ENCODE measurements at regions not wholly inside any gene's neighbourhood (a gene's known extent, or its start where the extent isn't known, plus 50 kb on each side); places are given as distances from the start of the nearest gene placed in this dataset.

DNA sequence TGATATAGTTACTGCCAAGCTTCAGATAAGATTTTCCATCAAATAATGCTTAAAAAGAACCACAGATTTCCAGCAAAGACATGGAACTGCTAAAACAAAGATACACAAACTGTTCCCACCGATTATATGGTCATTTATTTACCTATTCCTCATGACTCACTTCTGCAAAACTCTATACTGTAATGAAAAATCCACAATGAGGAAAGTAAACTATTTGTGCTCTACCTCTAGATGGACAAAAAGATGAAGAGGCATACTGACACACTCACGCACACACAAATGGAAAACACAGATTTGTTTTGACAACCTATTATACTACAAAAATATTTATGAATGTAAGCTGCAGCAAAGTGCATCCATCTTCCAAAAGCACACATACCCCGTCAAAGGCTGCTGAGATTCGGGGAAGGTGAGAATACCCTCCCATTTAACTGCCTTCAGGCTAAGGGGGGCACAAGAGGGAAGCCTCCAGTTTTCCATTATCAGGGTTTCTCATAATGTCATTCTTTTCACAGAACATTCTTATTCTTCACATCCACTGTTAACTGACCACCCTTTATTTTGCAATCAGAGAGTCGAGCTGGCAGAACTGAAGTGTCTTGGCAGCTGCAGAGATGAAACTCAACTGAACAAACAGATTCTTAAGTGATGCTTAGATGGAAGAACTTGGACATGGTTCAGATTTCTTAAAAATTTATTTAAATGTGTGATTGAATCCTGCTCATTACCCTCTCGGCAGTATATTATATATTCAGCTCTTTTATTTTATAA, 115.9 kb upstream of the TANK start:
- no peak overlapping the region for H3K4me3 ChIP-seq (ENCODE audit: control insufficient read depth in 2 of 3, extremely low read depth in 1 of 3, insufficient read depth in 2 of 3, low read depth in 1 of 3, low read length in 3 of 3)
- H3K9me1 ChIP-seq (ENCODE audit: control insufficient read depth, extremely low read depth, insufficient read depth, low read length): no peaks in the 10 kb centered on the region
- dilution Hi-C loops (cut with MboI; ENCODE audit: extremely low pct_ligation_motif_present, low sequenced_read_pairs): no loop called here
- no peak overlapping the region for H3K9ac ChIP-seq (ENCODE audit: control insufficient read depth, extremely low read depth, insufficient read depth, low read length)
- TF ChIP-seq CTCF (optimal IDR thresholded peaks at IDR 0.05 in 1 of 3, IDR thresholded peaks at IDR 0.05 in 1 of 3, conservative IDR thresholded peaks at IDR 0.05 in 1 of 3; ENCODE audit: extremely low read depth in 1 of 3, insufficient read depth in 2 of 3, low read length in 3 of 3): no peak
- TF ChIP-seq EZH2 (IDR thresholded peaks at IDR 0.05; ENCODE audit: low read length): no peak
- no peak overlapping the region for H3K27ac ChIP-seq (ENCODE audit: control insufficient read depth, insufficient read depth, low read length)
- no peak for FAIRE-seq
- H3K9me3 ChIP-seq (ENCODE audit: control insufficient read depth, low read depth, low read length): no peaks in the 10 kb centered on the region
- no peak overlapping the region for H3K4me2 ChIP-seq (ENCODE audit: control insufficient read depth, extremely low read depth, insufficient read depth, low read depth, low read length)
- H3K79me2 ChIP-seq (ENCODE audit: control insufficient read depth, insufficient read depth, low read length): no peaks in the 10 kb centered on the region
- H2AFZ ChIP-seq (ENCODE audit: control insufficient read depth, low read length): no peak overlapping the region
- DNase-seq (ENCODE audit: low read depth, low spot score): no peak
- no peaks in the 10 kb centered on the region for H3K36me3 ChIP-seq (ENCODE audit: control insufficient read depth in 2 of 2, extremely low read depth in 1 of 2, insufficient read depth in 2 of 2, low read length in 2 of 2)
- peaks cover 6% of the 10 kb centered on the region for H3K4me1 ChIP-seq (ENCODE audit: control insufficient read depth, extremely low read depth, insufficient read depth, low read length)
- no peaks in the 10 kb centered on the region for H4K20me1 ChIP-seq (ENCODE audit: control insufficient read depth, extremely low read depth, insufficient read depth, low read length)
- no peaks in the 10 kb centered on the region for H3K27me3 ChIP-seq (ENCODE audit: control insufficient read depth, extremely low read depth, insufficient read depth, low read length)

DNA sequence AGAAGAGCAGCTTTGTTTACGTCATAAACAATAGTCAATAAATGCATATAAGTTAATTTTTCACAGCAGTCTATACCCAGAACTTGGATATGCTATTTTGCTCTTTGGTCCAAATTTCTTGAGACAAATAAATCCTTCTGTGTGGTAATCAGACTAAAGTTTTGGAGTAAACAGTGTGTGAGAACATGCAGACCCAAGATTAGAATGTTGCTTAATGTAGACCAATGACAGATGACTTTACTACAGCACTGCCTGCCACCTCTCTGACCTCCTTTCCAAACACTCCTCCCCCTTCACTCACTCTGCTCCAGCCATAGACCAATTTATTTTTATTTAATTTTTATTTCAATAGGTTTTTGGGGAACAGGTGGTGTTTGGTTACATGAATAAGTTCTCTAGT, 115.3 kb upstream of the TANK start:
- FAIRE-seq: no peak
- no peak overlapping the region for H2AFZ ChIP-seq (ENCODE audit: control insufficient read depth, low read length)
- H3K9ac ChIP-seq (ENCODE audit: control insufficient read depth, extremely low read depth, insufficient read depth, low read length): no peak overlapping the region
- peaks cover 6% of the 10 kb centered on the region for H3K4me1 ChIP-seq (ENCODE audit: control insufficient read depth, extremely low read depth, insufficient read depth, low read length)
- no peak for DNase-seq (ENCODE audit: low read depth, low spot score)
- H3K36me3 ChIP-seq (ENCODE audit: control insufficient read depth in 2 of 2, extremely low read depth in 1 of 2, insufficient read depth in 2 of 2, low read length in 2 of 2): no peaks in the 10 kb centered on the region
- no peak overlapping the region for H3K27ac ChIP-seq (ENCODE audit: control insufficient read depth, insufficient read depth, low read length)
- H4K20me1 ChIP-seq (ENCODE audit: control insufficient read depth, extremely low read depth, insufficient read depth, low read length): no peaks in the 10 kb centered on the region
- H3K79me2 ChIP-seq (ENCODE audit: control insufficient read depth, insufficient read depth, low read length): no peaks in the 10 kb centered on the region
- no peaks in the 10 kb centered on the region for H3K9me1 ChIP-seq (ENCODE audit: control insufficient read depth, extremely low read depth, insufficient read depth, low read length)
- H3K4me3 ChIP-seq (ENCODE audit: control insufficient read depth in 2 of 3, extremely low read depth in 1 of 3, insufficient read depth in 2 of 3, low read depth in 1 of 3, low read length in 3 of 3): no peak overlapping the region
- no peak overlapping the region for H3K4me2 ChIP-seq (ENCODE audit: control insufficient read depth, extremely low read depth, insufficient read depth, low read depth, low read length)
- H3K9me3 ChIP-seq (ENCODE audit: control insufficient read depth, low read depth, low read length): no peaks in the 10 kb centered on the region
- TF ChIP-seq EZH2 (IDR thresholded peaks at IDR 0.05; ENCODE audit: low read length) (no peak), CTCF (optimal IDR thresholded peaks at IDR 0.05 in 1 of 3, IDR thresholded peaks at IDR 0.05 in 1 of 3, conservative IDR thresholded peaks at IDR 0.05 in 1 of 3; ENCODE audit: extremely low read depth in 1 of 3, insufficient read depth in 2 of 3, low read length in 3 of 3) (no peak)
- dilution Hi-C loops (cut with MboI; ENCODE audit: extremely low pct_ligation_motif_present, low sequenced_read_pairs): no loop called here
- H3K27me3 ChIP-seq (ENCODE audit: control insufficient read depth, extremely low read depth, insufficient read depth, low read length): no peaks in the 10 kb centered on the region

Data from keratinocyte (primary cell).